GM18520 (cell line): ENCODE measurements at regions not wholly inside any gene's neighbourhood (a gene's known extent, or its start where the extent isn't known, plus 50 kb on each side); places are given as distances from the start of the nearest gene placed in this dataset.

ENCODE experiments used
- ATAC-seq: cut with Tn5 transposase; IDR thresholded peaks from one replicate; pipeline ENCODE4 v1.9.1; 2021; ENCODE audit not compliant: unreplicated experiment

GRCh38 chr2:188119112-188119838, 172.4 kb upstream of the GULP1 start:
- no peak for ATAC-seq

GRCh38 chr2:188122985-188123384, 168.7 kb upstream of the GULP1 start:
- ATAC-seq = no peak

DNA sequence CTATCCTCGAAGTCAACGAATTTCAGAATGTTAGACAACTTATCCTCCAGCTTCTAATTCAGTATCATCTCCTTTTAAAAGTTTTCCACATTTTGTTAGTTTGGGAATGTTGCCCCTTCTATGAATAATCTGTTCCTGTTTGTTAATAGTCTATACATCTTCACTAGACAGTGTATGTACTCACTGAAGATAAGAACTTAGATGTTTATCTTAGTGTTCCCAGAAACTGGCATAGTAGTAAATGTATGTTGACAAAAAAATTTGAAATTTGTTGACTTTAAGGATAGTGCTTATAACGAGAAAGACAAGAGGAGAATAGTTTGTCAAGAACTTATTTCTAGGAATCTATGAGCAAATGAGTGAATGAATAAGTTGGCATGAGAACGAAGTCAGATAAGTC, 162.0 kb upstream of the GULP1 start:
- no peak for ATAC-seq

DNA sequence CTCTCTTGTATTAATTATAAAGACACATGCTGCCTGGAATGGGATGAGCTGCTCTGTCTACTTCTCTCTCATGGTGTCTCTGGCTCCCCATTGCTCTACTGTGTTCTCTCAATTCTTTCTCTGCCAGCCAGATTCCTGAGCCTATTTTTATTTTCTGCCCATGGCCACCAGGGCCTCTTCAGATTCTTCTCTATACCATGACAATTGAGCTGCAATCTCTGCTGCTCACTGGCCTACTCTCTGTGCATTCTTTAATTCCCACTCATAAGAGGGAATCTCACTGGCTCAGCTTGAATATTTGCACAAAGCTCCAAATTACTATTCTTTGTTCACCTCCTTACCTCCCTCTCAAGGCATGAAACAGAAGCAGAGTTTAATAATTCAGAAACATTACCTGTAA, 161.4 kb upstream of the GULP1 start:
- ATAC-seq = no peak

GRCh38 chr2:188131281-188131680, 160.4 kb upstream of the GULP1 start:
- no peak for ATAC-seq

DNA sequence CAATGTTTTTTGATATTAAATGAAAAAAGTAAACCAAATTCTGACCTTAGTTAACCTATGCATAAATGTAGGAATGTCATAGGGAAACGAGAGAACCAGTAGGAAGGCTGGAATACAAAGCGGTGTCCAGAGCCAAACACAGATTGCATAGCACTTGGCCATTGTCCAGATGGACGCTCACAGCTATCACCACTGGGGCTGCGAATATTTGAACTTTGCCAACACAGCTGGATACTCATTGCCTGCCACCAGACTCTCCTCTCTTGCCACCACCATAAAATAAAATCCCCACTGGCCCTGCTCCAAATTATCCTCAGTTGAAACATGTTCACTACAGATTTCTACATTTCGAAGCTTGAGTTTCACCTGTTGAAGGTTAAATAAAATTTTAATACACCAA, 159.3 kb upstream of the GULP1 start:
- no peak for ATAC-seq

GRCh38 chr2:188134241-188134640, 157.4 kb upstream of the GULP1 start:
- no peak for ATAC-seq

DNA sequence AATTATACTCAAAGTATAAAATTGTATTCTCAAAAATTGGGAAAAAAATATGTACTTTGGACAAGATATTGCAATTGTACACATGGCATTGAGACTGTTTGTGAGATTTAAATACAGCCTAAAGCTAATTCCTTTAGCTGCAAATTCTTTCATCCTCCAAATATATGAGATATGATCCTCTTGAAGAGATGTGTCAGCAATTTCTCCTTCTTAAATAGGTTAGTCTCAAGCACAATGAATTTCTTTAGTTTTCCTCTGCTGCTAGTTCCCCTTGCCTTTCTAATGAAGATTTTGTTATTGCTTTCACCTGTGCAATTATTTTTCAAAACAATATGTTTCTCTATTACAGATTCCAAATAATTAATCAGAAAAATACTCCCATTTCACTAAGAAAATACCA, 153.4 kb upstream of the GULP1 start:
- ATAC-seq = no peak

- ATAC-seq = no peak
Observed at GRCh38 chr2:188142088-188142487, 149.6 kb upstream of the GULP1 start.

DNA sequence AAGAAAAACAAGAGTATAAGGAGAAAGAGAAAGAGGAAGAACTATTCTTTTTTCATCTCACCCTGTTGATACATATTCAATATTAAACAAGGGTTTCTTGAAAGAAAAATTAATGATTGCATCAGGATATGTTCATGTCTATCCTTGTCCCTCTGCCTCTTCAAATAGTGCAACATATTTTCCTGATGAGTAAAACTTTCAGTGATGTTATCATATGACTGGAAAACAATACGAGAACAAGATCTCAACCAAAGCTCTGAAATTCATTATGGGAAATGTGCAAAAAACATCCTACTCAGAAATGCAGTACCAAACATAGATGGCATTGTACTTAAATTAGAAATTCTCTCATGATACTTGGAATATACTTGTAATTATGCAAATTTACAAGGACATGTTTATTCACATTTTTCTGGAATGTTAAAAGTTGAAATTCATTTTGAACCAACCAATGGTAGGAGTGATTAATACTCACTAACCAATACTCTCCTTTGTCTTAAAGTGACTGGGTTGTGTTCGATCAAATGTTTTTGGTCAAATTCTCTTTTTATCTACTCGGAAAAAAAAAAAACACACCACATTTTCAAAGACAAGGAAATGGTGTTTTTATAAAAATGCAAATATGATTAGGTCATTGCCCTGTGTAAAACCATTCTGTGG, 148.9 kb upstream of the GULP1 start:
- no peak for ATAC-seq

GRCh38 chr2:188145885-188146284, 145.8 kb upstream of the GULP1 start:
- ATAC-seq = no peak

DNA sequence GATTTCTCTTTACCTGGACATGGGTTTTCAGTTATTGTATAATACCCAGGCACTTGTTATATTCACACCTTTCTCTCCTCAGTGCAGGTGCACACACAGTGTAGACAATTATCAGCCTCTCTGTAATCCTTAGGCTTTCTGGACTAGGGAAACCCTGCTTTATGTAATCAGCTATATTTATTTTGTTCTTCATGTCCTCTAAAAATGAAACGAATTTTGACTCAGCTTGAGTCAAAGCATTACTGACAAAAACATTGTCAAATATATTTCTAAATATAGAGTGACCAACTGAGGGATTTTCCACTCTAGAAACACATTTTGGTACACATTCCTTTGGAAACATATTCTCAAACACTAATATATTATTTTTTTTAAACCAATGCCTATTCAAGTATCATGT, 144.8 kb upstream of the GULP1 start:
- ATAC-seq = no peak

GRCh38 chr2:188151670-188152069, 140.0 kb upstream of the GULP1 start:
- ATAC-seq = no peak

DNA sequence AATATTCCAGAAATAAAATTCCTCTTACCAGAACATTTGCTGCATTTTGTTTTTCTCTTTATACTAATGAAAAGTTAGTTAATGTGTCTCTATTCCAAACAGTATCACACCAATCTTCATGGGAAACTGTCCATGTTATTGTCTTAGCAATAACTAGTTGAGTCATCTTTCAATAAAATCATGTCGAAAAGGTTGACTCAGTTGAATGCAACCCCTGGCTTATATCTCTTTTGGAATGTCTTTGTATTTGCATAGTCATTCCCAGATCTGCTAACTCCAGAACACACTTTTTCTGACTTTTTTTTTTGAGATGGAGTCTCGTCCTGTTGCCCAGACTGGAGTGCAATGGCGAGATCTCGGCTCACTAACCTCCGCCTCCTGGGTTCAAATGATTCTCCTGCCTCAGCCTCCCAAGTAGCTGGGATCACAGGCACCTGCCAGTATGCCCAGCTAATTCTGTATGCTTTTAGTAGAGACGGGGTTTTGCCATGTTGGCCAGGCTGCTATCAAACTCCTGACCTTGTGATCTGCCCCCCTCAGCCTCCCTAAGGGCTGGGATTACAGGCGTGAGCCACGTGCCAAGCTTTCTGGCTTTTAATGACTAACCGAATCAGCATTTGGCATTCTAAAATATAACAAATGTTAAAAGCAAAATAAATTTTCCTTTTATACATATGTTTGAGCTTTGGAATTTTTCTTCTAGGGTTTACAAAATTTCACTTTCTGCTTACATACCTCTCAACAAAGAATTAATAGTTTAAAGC, 133.2 kb upstream of the GULP1 start:
- ATAC-seq = no peak

- no peak for ATAC-seq
Observed at GRCh38 chr2:188159484-188159883, 132.2 kb upstream of the GULP1 start.

DNA sequence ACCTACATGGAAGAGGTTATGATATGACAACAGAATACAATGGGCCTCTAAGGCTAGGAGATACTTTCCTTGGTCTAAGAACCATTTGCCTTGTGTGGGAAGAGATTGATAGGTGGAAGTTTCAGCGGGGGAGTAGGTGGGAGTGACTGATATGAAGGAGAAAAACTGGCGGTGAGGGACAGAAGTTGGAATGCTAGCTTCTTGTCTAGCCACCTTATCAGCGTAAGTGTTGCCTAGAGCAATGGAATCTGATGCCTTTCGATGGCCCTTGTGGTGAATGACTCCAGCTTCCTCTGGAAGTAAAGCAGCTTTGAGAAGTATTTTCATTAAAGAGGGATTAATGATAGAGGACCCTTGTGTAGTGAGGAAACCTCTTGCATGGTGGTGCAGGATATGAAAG, 121.3 kb upstream of the GULP1 start:
- no peak for ATAC-seq

DNA sequence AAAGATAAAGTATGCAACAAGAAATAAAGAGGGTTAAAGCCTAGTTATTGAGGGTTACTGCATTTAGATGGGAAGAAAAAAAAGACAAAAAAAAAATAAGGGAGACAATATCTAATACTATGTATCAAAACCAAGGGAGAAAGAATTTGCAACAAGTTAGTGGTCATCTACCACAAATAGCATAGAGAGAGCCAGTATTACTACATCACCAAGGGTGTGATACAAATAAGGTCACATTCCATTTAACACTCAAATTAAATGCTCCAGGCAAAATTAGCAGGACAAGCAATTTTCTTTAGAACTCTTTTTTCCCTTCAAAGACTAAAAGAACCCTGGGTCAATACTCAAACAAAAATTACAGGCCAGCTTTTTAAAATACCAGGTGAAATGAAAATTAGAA, 115.1 kb upstream of the GULP1 start:
- ATAC-seq = no peak

DNA sequence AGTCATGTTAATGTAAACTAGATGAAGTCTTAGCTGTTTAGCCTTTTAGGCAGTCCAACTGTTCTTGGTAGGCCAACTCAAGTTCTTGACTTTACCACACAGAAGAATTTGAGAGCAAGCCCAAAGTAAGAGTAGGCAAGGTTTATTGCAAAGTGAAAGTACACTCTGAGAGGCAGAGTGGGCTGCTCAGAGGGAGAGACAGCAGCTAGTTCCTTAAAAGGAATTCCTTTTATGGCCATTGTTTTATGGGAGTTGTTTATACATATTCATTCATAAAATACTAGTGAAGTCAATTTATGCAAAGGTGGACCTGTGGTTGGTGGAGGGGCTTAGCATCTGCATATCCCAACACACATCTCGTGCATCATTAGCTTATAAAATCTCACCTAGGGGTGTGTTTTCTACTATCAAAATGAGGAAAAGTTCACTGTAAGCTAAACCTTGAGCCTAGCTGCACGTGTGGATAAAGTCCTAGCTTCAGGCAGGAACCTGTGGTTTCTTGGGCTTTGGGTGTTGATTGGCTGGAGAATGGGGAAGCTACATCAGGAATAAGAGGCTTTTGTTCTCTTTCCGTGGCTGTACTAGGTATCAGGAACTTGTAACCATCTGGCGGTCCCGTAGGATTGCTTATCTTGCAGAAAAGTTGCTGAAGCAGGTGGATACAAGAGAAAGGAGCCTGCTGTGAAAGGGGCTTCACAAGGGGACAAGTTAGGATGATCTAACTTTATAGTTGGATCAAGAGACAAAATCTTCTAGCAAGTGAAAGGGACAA, 110.4 kb upstream of the GULP1 start:
- ATAC-seq = no peak

DNA sequence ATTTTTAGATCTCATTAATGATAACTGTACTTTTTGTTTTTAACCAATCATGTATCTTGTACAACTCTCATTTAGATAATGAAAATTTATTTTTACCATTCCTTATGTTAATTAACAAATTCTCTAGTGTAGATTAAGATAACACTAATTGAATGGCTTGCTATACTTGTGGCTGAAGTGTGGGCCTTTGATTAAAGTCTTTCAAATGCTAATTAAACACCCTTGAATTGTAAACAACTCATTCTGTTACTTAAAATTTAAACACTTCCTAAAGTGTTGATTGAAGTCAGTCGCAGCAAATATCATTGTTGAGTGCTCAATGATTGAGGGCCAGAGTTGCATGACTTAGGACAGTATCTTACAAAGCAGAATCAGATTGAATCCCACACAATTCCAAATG, 109.8 kb upstream of the GULP1 start:
- no peak for ATAC-seq

DNA sequence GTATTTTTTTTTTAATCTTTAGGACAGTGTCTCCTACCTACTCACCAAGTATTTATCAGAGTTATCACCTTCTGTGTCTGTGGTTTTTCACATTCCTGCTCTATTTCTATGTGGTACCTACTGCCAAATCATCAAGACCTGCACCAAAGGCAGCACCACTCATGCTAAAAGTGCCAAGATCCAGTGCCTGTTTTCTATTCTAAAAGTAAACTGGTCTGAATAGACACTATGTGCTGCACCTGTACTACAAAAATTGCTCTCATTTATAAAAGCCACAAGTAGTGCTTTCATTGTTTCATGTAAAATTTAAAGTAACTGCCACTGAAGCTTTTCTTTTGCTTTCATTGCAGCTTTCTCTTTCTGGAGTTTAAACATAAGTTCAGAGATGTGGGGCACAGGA, 103.9 kb upstream of the GULP1 start:
- ATAC-seq = no peak

DNA sequence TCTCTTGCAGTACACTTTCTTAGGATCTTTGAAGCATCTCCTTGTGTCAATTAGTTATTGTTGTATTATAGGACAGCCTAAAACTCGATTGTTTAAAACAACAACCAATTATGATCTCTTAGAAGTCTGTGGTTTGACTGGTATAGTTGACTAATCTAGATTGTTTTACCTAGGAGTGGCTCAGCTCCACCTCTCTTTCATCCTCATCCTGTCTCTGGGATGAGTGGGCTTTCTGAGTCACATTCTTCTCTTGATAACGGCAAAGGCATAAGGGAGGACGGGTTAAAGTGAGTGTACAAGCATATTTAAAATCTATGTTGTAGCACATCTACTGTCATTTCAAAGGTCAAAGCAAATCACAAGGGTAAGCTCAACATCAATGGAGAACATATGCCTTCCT, 102.3 kb upstream of the GULP1 start:
- no peak for ATAC-seq
